NT2/D1 (cell line): ENCODE measurements at regions not wholly inside any gene's neighbourhood (a gene's known extent, or its start where the extent isn't known, plus 50 kb on each side); places are given as distances from the start of the nearest gene placed in this dataset.
"Not testable (repeated sequence)": the region's sequence is repeated elsewhere in the genome, so short reads cannot be mapped to it uniquely, and the experiment has no call there.

Source experiments
- SUZ12 ChIP-seq: IDR thresholded peaks from 2 replicates; pipeline ENCODE4 v1.6.1; 2011; ENCODE audit not compliant: insufficient read length, insufficient read depth; ENCODE audit errors: extremely low read depth
- YY1 ChIP-seq: IDR thresholded peaks from 2 replicates; pipeline ENCODE4 v1.6.1; 2011; ENCODE audit not compliant: insufficient read length, insufficient read depth
- ZNF274 ChIP-seq: IDR thresholded peaks from 2 replicates; pipeline ENCODE4 v1.6.1; 2011; ENCODE audit warnings: mild to moderate bottlenecking, low read depth, low read length

DNA sequence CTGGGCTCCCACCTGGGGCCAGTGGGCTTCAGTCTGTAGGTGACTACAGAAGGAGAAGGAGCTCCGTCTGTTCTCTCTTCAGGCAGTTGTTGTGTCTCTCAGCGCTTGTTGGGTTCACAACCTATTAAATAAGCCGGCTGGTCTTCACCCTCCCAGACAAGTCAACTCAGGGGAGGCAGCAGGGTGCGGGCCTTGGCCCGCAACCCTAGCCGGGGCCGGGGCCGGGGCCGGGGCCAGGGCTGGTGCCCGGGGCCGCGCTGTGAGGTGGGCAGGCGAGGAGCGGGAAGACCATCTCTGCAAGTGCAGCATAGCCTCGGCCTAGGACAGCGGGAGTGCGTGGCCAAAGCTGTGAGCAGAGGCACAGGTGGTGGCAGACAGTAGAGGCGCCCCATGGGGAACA is 95.1 kb upstream of the PTPN20 start:
- not testable (repeated sequence) for TF ChIP-seq ZNF274, YY1, SUZ12
